ENCODE measurements at regions not wholly inside any gene's neighbourhood (a gene's known extent, or its start where the extent isn't known, plus 50 kb on each side); places are given as distances from the start of the nearest gene placed in this dataset.

DNA sequence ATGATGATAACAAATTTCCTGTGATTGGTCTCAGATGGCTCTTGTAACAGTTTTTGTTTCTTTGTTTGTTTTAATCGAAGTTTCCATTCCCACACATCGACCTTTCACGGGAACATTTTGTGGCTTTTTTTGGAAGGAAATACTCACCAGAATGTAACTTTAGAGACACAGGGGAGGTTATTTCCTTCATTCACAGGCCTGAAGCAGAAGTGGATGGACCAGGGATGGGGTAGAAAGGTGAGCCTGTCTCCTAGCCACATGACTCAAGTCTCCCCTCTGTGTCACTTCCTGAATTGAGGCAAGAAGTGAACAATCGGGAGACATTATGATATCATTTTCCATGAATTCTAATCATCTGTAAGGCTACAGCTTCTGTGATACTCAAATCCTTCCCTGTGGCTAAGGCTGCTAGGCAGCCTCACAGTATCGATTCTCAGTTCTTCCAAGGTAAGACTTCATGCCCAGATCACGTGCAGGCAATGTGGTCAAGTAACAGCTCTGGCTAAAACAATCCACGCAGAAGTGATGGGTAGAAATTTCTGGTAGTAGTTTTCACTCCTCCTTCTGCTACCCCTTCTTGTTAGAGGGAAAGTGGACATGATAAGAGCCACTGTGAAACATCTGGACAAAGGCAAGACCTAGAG is 203.9 kb upstream of the NEBL start:
- DNase-seq (ENCODE audit: insufficient read length, low spot score) (no peak), FAIRE-seq (no peak)
- TF ChIP-seq POU2F2 (IDR thresholded peaks at IDR 0.05; ENCODE audit: low read depth, low read length) (no peak), PAX5 (IDR thresholded peaks at IDR 0.05; ENCODE audit: insufficient read depth, low read length, severe bottlenecking) (no peak), POLR2AphosphoS5 (IDR thresholded peaks at IDR 0.05; ENCODE audit: low read depth, low read length) (no peak), TAF1 (IDR thresholded peaks at IDR 0.05; ENCODE audit: low read depth, low read length) (no peak), POLR2A (IDR thresholded peaks at IDR 0.05; ENCODE audit: low read depth, low read length) (no peak), SPI1 (IDR thresholded peaks at IDR 0.05; ENCODE audit: low read depth, low read length) (no peak)

DNA sequence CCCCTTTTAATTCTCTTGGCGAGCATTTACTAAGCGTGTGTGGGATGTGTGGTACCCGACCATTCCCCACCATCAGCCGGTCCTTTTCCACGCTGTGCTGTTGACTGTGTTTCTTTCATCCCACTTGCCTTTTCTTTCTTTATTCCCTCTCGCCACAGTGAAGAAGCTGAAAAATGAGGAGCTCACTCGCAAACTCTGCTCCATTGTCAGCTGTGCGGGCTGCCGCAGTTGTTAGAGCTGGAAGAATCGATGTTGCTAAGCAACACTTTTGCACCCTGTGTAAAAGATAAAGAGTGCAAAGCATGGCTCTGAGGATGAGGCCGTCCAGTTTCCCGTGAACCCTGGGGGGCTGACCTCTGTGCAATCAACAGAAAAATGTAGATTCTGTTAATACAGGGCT is 203.1 kb upstream of the NEBL start:
- TF ChIP-seq POU2F2 (IDR thresholded peaks at IDR 0.05; ENCODE audit: low read depth, low read length): no peak
- TF ChIP-seq SPI1 (IDR thresholded peaks at IDR 0.05; ENCODE audit: low read depth, low read length): no peak
- TF ChIP-seq PAX5 (IDR thresholded peaks at IDR 0.05; ENCODE audit: insufficient read depth, low read length, severe bottlenecking): no peak
- no peak for TF ChIP-seq POLR2A (IDR thresholded peaks at IDR 0.05; ENCODE audit: low read depth, low read length)
- TF ChIP-seq POLR2AphosphoS5 (IDR thresholded peaks at IDR 0.05; ENCODE audit: low read depth, low read length): no peak
- TF ChIP-seq TAF1 (IDR thresholded peaks at IDR 0.05; ENCODE audit: low read depth, low read length): no peak
- no peak for FAIRE-seq
- no peak for DNase-seq (ENCODE audit: insufficient read length, low spot score)

DNA sequence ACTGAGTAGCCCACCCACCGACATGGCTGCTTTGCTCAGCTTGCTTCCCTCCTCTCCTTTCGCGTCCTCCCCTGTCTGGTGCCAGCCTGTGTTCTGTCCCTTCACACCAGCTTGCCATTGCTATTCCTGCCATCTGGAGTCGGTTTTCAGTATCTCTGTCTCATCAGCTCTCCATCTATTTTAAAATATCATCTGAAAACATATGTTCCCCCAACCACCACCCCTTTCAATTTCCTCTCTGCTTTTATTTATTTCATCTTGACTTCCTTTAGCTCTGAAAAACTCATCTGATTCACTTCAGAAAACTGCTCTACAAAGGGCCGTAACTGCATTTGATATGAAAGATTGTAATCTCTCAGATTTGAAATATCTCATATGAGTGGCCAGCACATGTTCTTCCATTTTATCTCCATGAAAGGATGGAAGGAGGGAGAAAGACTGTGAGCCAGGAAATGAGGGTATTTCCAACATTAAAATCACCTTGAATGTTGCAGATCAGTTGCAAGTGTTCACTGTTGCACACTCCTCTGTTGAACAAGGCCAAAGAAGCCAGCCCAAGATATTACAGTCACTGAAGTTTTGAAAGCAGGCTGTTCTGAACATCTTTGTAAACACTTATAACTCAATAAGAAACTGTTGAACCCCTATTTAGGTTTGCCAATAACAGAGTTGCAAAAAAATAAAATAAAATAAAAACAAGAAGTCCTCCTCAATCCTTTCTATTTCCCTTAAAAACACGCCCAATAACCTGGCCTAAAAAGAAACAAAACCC is 202.4 kb upstream of the NEBL start:
- TF ChIP-seq POU2F2 (IDR thresholded peaks at IDR 0.05; ENCODE audit: low read depth, low read length): no peak
- FAIRE-seq (no peak), DNase-seq (ENCODE audit: insufficient read length, low spot score) (no peak)

DNA sequence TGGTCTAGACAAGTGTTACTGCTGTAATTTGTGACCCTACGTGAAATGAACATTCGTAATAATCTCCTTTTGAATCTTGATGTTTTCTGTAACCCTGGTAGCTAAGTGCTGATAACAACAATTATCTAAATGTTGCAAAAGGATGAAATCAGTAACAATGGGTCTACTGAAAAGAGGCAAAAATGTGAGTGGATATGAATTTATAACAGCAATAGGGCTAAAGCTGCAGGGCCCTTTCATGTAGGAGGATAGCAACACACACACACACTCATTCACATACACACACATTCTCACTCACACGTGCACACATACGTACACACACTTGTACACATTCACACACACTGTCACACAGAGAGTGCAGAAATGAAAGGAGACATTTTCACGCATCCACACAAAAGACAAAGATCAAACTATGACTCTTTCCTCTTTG is 200.8 kb upstream of the NEBL start:
- TF ChIP-seq POLR2AphosphoS5 (IDR thresholded peaks at IDR 0.05; ENCODE audit: low read depth, low read length): no peak
- TF ChIP-seq PAX5 (IDR thresholded peaks at IDR 0.05; ENCODE audit: insufficient read depth, low read length, severe bottlenecking): no peak
- no peak for TF ChIP-seq SPI1 (IDR thresholded peaks at IDR 0.05; ENCODE audit: low read depth, low read length)
- TF ChIP-seq POU2F2 (IDR thresholded peaks at IDR 0.05; ENCODE audit: low read depth, low read length): no peak
- TF ChIP-seq POLR2A (IDR thresholded peaks at IDR 0.05; ENCODE audit: low read depth, low read length): no peak
- TF ChIP-seq TAF1 (IDR thresholded peaks at IDR 0.05; ENCODE audit: low read depth, low read length): no peak
- DNase-seq (ENCODE audit: insufficient read length, low spot score) (no peak), FAIRE-seq (no peak)

DNA sequence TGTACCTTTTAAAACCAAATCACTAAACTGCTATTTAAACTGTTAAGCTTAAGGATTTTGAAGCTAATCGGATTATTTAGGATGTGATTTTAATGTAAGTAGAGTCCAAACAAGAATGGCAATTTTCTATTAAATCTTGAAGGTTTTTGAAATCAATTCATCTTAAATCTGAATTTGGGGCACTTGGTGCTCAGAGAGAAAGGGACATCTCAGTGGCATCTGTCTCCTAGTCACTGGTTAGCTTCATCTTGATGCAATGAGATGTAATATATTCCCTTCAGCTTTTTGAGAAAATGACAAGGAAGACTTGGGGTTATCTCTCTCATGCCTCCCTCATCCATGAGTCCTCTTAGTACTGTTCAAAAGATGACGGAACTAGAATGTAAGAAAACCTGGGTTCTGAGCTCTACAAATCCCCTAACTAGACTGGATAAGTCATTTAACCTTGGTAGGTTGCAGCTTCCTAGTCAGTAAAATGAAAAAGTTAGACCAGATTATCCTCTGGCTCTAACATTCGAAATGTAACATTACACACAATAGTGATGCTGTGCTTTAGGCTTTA is 198.5 kb upstream of the NEBL start:
- no peak for DNase-seq (ENCODE audit: insufficient read length, low spot score)
- TF ChIP-seq PAX5 (IDR thresholded peaks at IDR 0.05; ENCODE audit: insufficient read depth, low read length, severe bottlenecking) (no peak), SPI1 (IDR thresholded peaks at IDR 0.05; ENCODE audit: low read depth, low read length) (no peak), POLR2A (IDR thresholded peaks at IDR 0.05; ENCODE audit: low read depth, low read length) (no peak), TAF1 (IDR thresholded peaks at IDR 0.05; ENCODE audit: low read depth, low read length) (no peak), POLR2AphosphoS5 (IDR thresholded peaks at IDR 0.05; ENCODE audit: low read depth, low read length) (no peak), POU2F2 (IDR thresholded peaks at IDR 0.05; ENCODE audit: low read depth, low read length) (no peak)
- FAIRE-seq: no peak

DNA sequence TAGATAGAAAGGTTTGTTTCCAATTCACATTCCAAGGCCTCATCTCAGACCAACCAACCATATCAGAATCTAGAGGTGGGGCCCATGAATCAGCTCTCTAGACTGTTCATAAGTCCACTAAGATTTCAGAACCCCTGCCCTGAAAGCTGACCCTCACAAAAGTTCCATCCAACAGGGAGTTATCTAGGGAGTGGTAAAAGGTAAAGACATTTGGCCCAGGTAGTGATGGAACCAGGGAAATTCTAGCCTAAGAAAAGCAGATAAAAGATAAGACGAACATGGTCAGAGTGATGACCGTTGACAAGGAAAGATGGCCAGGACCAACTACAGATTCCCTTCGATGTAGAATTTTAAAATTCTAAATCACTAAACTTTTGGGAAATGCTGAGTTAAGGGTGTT is 198.0 kb upstream of the NEBL start:
- DNase-seq (ENCODE audit: insufficient read length, low spot score): no peak
- FAIRE-seq: no peak
- TF ChIP-seq POU2F2 (IDR thresholded peaks at IDR 0.05; ENCODE audit: low read depth, low read length): no peak
- no peak for TF ChIP-seq PAX5 (IDR thresholded peaks at IDR 0.05; ENCODE audit: insufficient read depth, low read length, severe bottlenecking)
- no peak for TF ChIP-seq POLR2A (IDR thresholded peaks at IDR 0.05; ENCODE audit: low read depth, low read length)
- no peak for TF ChIP-seq POLR2AphosphoS5 (IDR thresholded peaks at IDR 0.05; ENCODE audit: low read depth, low read length)
- no peak for TF ChIP-seq TAF1 (IDR thresholded peaks at IDR 0.05; ENCODE audit: low read depth, low read length)
- no peak for TF ChIP-seq SPI1 (IDR thresholded peaks at IDR 0.05; ENCODE audit: low read depth, low read length)

DNA sequence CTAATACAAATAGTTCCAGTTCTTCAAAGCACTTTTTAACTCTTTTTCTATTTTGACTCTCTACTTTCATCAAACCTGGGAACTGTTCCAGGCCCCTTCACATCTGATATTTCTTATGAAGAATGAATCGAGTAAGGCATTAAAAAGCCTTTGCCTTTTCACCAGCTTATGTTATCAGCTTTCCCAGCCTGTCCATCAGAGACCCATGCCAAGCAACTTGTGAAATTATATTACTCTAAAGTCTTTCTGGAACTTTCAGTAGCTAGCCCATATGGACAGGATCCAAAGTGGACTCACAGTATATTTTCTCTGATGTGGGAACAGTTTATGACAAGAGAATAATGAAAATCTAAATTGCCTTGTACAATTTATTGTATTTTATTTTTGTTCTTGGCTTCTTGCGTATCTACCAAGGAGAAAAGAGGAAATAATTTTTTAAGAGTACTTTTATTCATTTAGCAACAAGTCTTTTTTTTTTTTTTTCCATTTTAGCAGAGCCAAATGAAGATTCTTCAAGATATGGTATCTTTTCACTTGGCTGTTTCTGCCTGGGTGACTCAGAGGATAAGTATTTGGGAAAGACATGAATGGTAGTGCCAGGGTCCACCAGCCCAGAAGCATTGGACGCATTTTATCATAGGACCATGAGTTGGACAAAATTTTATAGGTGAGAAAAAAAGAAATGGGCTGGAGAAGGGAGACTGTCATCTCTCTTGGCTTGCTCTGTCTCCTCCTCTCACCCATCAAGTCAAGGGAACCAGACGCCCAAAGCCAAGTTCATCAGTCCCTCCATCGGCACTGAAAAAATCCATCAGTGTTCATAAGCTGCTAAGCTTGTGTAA is 195.8 kb upstream of the NEBL start:
- DNase-seq (ENCODE audit: insufficient read length, low spot score) (no peak), FAIRE-seq (no peak)
- no peak for TF ChIP-seq TAF1 (IDR thresholded peaks at IDR 0.05; ENCODE audit: low read depth, low read length)
- TF ChIP-seq POLR2A (IDR thresholded peaks at IDR 0.05; ENCODE audit: low read depth, low read length): no peak
- TF ChIP-seq PAX5 (IDR thresholded peaks at IDR 0.05; ENCODE audit: insufficient read depth, low read length, severe bottlenecking): no peak

DNA sequence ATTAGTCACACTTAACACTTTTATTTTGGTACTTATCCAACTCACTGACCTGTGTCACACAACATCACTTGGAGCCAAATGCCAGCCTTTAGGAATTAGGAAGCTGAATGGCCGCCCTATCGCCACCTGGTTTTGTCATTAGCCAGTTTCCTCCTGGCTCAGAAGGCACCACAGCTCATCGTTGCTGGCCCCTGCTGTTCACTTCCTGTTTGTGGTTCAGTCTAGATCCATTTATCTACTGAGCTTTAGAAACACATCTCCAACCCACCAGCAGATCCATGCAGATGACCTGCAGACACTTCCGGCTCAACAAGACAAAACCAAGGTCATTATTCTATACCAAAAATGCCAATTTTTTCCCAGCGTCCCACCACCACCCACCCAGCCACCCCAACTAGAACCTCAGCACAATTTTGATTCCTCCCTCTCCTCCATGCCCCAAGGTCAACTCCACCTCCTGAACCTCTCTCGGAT is 193.5 kb upstream of the NEBL start:
- DNase-seq (ENCODE audit: insufficient read length, low spot score): no peak
- no peak for TF ChIP-seq POU2F2 (IDR thresholded peaks at IDR 0.05; ENCODE audit: low read depth, low read length)
- TF ChIP-seq TAF1 (IDR thresholded peaks at IDR 0.05; ENCODE audit: low read depth, low read length): no peak
- no peak for TF ChIP-seq SPI1 (IDR thresholded peaks at IDR 0.05; ENCODE audit: low read depth, low read length)
- TF ChIP-seq POLR2A (IDR thresholded peaks at IDR 0.05; ENCODE audit: low read depth, low read length): no peak
- TF ChIP-seq POLR2AphosphoS5 (IDR thresholded peaks at IDR 0.05; ENCODE audit: low read depth, low read length): no peak
- no peak for TF ChIP-seq PAX5 (IDR thresholded peaks at IDR 0.05; ENCODE audit: insufficient read depth, low read length, severe bottlenecking)
- no peak for FAIRE-seq

DNA sequence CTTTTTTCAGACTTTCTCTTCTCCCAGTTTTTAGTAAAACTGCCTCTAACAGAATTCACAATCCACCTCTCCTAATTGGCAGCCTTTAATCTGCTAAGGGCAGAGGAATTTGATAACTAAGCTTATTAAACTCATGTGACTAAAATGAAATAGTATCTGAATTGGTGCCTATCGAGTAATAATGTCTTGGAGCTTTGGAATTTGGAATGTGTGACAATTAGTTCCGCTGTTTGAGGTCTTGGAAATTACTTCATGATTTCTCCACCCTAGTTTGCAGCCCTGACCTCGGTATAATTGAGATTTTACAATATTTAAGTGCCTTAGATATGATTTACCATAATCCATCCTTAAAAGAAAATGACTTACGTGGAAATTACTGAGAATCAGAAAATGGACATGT is 190.4 kb upstream of the NEBL start:
- FAIRE-seq (no peak), DNase-seq (ENCODE audit: insufficient read length, low spot score) (no peak)
- TF ChIP-seq POLR2A (IDR thresholded peaks at IDR 0.05; ENCODE audit: low read depth, low read length) (no peak), PAX5 (IDR thresholded peaks at IDR 0.05; ENCODE audit: insufficient read depth, low read length, severe bottlenecking) (no peak), POLR2AphosphoS5 (IDR thresholded peaks at IDR 0.05; ENCODE audit: low read depth, low read length) (no peak), POU2F2 (IDR thresholded peaks at IDR 0.05; ENCODE audit: low read depth, low read length) (no peak), TAF1 (IDR thresholded peaks at IDR 0.05; ENCODE audit: low read depth, low read length) (no peak), SPI1 (IDR thresholded peaks at IDR 0.05; ENCODE audit: low read depth, low read length) (no peak)

Data from GM12891 (cell line).